ENCODE measurements at regions not wholly inside any gene's neighbourhood (a gene's known extent, or its start where the extent isn't known, plus 50 kb on each side); places are given as distances from the start of the nearest gene placed in this dataset.

GRCh38 chr13:31048521-31048920 is 113.2 kb downstream of the HSPH1 start:
- no peak for DNase-seq

- DNase-seq, result no peak
Observed at GRCh38 chr13:31046711-31047279, 114.3 kb downstream of the TEX26 start.

GRCh38 chr13:31045286-31046081 is 113.0 kb downstream of the TEX26 start:
- DNase-seq, result peak; percentile 94

- peak; percentile 92 for DNase-seq
Observed at GRCh38 chr13:31044364-31045285, 112.2 kb downstream of the TEX26 start.

- DNase-seq, result no peak
Observed at GRCh38 chr13:31043957-31044356, 111.5 kb downstream of the TEX26 start.

GRCh38 chr13:31042481-31043165 is 110.2 kb downstream of the TEX26 start:
- DNase-seq, result peak; percentile 23

GRCh38 chr13:31042049-31042448 is 109.6 kb downstream of the TEX26 start:
- DNase-seq, result no peak

GRCh38 chr13:31038834-31039552 is 106.5 kb downstream of the TEX26 start:
- DNase-seq, result peak; percentile 83

GRCh38 chr13:31037874-31038500 is 105.5 kb downstream of the TEX26 start:
- DNase-seq, result no peak

- DNase-seq, result no peak
Observed at GRCh38 chr13:31036731-31037695, 104.6 kb downstream of the TEX26 start.

GRCh38 chr13:31035185-31035965 is 102.9 kb downstream of the TEX26 start:
- no peak for DNase-seq

GRCh38 chr13:31032528-31033113 is 100.2 kb downstream of the TEX26 start:
- DNase-seq, result no peak

GRCh38 chr13:31031482-31031881 is 99.0 kb downstream of the TEX26 start:
- DNase-seq, result no peak

GRCh38 chr13:31029102-31029501 is 96.6 kb downstream of the TEX26 start:
- no peak for DNase-seq

- no peak for DNase-seq
Observed at GRCh38 chr13:31027136-31027535, 94.7 kb downstream of the TEX26 start.
